Stimulated activated CD4-positive, alpha-beta T cell treated with anti-CD3 and anti-CD28 coated beads, Interleukin-2, amount 100 ng/mL, for 24 hours (primary cell): ENCODE measurements at regions not wholly inside any gene's neighbourhood (a gene's known extent, or its start where the extent isn't known, plus 50 kb on each side); places are given as distances from the start of the nearest gene placed in this dataset.
"Not testable (repeated sequence)": the region's sequence is repeated elsewhere in the genome, so short reads cannot be mapped to it uniquely, and the experiment has no call there.

Source experiments
- DNase-seq, 2 donors: peaks; one replicate each; pipeline ENCODE4 v3.0.0-alpha.2; 2020

DNA sequence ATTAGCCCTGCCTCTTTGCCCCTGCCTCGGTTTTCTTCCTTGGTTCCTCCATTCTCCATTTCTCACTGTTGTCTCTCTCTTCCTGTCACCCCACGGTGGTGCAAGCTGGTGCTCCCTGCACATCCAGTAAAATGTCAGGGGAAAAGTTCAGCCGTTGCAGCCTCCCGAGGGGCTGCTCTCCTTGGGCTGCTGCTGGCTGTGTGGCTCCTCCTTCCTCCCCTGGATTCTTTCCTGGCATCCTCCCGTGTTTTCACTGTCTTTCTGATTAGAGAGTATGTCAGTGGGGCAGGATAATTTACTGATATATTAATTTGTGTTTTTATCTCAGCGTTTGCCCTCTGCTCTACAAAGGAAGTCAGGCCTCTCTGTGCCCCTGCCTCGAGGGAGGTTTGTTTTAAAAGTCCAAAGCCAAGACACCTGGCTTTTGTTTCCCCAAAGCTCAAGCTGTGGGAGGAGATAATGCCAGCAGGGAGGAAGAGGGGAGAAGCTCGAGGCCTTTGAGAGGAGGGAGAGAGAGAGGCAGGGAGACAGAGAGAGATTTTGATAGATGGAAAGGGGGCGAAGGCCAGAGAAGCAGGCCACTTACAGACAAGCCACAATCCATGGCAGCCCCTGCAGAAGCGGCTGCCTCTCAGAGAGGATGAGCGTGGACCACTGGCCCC, 150.3 kb upstream of the NR2F2 start:
- no peak for DNase-seq

DNA sequence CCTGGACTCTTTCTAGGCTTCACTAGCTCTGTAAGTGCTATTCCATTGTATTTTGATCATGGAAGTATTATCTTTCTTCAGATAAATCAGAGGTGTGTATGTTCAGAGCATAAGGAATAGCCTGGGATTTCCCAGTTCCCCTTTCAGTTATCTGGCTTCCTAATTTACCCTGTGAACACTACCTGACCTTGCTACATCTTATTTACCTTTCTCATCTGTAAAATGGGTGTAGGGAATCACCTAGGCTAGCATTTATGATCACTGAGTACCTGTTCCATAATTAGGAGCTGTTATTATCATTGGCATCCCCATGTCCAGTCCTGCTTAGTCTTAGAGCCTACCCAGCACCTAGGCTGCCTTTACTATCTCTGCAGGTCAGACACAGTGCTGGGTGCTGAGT, 149.3 kb upstream of the NR2F2 start:
- DNase-seq, result no peak

DNA sequence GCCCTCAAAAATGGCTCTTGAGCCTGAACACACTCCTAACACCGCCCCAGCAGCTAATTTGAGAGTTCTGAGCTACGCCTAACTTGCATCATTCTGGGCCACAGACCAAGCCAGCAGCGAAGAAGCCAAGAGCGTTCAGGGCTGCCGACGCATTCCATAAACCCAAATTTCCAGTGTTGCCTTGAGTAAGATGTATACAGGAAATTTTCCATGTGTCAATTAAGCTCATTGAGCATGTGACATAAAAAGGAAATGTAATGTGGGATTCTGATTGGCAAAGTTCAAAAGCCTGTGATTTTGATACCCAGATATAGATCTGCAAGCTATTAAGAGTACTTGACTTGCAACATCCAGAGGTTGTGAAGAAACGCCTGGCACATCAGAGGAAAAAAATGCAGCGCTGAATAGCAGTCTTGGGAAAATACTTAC, 148.6 kb upstream of the NR2F2 start:
- DNase-seq, result no peak

DNA sequence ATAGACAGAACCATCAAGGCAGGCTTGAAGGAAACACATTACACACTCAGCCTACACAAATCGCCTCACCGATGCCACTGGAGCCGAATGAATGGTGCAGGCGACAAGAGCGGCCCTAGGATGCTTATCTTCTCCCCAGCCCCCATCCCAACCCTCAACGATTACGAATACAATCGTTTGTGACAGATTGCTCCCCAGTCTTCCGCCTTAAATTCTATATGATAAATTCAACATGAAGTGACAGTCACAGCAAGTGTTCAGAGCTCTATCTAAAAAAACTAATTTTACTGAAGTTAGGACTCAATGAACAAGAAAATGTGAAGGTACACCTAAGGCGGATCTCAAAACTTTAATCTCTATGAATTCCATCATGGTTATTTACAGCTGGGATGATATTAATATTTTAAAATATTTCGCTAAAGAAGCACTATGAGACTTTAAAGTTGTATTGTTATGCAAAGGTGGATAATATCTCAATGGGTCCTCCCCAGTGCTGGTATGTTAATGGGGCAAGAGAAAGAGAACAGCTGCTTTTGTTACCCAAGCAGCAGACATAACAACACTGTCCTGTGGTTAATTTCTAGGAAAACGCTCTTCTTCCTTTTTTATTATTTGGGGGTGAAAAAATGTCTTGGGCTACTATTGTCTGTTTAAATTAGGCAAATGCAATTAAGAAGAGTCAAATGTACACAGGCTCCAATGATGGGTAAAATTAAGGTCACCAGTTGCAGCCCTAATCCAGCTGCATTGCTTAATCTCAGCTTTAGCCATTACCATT, 147.6 kb upstream of the NR2F2 start:
- no peak for DNase-seq

DNA sequence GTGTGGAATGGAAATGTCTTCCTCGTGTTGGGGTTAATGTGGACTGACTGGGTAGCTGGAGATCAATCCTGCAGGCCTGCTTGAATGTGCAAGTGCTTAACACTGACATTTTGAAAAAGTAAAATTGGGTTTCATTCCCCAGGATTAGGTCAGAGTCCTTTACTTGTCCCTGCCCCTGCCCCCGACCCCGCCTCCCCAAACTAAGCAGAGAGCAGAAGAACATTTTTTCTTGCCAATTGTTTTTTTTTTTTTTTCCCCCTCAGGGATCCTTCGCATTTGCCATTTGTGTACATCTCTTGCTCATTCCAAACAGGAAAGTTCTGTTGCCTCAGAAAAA, 147.0 kb upstream of the NR2F2 start:
- DNase-seq, result no peak

DNA sequence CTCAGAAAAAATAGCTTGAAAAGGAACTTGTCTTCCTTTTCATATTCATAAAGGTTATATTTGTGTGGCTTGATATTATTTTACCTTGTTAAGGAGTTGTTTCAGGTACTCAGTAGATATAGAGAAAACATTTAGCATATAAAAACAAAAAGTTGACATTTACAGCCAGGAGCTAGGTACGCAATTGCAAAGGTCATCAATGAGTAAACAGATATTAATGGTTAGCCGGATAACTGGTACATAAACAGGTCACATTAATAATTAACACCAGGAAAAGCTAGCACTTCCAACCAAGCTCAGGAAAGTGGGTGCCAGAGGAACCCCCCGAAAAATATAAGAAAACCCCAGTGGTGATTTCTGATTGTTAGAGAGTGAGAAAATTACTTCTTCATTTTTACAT, 146.6 kb upstream of the NR2F2 start:
- DNase-seq, result no peak

DNA sequence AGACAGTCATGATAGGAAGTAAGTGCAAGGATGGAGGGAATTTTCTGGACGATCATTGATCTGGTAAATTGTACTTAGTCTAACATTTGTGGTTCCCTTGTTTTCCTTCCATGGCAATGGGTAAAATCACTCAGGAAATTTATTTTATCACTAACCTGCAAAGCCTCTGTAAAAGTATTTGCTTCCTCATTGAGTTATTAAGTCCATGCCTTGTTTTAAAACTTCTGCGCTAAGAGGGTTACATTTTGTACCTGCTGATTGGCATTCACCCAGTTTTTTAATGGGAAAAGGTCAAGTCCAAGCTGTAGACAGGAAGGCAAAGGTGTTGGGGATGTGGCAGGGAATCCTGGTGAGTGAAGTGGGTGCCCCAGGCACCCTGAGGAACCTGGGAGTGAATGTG, 146.2 kb upstream of the NR2F2 start:
- no peak for DNase-seq

DNA sequence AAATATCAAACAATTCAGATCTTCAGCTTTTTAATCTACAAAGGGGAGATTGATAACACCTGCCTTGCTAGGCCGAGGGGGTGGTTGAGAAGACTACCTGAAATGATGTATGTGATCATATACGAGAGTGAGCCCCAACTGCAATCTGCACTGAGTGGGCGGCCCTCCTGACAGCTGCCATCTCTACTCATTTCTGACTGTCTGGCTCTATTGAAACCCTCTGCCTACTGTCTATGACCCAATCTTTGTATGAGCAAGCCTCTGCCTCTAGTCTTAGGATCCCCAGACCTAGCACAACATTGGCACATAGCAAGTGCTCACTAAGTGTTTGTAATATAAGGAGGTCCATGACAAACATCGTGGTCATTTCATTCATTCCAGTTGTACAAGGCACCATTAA, 144.4 kb upstream of the NR2F2 start:
- DNase-seq, result no peak

DNA sequence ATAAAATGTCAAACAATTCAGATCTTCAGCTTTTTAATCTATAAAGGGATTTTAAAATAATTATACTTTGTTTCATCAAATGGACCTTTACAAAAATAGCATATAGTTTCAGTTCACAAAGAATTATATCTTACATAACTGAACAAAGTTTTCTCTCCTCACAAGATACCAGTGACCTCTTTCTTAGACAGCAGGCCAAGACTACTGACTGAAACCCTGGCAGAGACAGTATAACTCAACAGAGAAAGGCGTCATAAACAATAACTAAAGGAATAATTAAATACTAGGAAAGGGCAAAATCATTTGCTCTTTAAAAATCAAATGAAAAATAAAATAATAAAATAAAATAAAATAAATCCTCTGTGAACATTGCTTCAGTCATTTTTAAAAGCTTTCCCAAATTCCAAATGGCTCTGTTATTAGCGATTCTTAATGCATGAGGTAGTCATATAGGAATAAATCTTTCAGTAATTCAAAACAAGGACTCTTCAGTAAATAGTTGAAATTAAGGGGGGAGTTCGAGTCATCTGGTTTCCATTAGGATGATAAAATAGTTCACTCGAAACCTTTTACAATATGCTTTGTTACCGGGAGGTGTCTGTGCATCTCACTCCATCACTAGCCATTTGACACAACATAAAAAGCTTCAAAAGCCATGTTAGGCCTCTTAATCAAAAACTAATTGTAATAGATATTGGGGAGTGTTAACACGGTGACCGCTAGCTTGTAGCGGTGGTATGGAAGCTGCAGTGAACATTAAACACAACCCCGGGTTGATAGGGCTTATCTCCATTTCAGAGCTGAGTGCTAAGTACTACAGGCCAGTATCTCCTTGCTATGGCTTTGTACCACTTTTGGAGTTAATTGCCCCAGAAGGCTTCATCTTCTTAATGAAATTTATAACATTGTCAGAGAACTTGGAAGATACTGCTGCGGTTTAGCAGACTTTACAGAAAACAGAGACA, 142.9 kb upstream of the NR2F2 start:
- no peak for DNase-seq

DNA sequence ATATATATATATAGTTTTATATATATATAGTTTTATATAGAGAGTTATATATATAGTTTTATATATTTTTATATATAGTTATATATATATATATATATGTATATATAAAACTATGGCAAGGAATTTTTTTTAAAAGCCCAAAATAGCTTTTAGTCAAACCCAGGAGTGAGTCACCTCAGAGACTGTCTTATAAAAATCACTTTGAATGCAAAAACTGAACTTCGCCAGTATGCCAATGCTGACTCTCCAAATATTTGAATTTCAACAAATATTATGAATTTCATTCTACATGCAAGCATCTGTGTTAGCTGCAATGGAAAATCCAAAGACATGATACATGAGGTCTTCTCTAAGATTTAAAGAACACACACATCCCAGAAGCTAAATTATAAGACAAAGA, 132.8 kb upstream of the NR2F2 start:
- no peak for DNase-seq

DNA sequence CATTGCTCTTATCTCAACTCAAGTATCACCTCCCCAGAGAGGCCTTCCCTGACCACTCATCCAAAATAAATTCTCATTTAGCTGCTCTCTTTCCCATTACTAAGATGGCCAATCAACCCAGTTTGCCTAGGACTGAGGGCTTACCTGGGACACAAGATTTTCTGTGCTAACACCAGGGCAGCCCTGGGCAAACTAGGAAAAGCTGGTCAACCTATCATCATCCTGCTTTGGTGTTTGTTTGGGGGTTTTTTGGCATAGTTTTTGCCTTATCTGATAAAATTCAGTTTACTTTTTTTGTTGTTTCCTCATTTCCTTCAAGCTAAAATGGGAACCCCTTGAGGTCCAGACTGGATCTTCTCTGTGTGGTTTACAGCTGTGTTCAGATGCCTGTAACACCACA, 131.4 kb upstream of the NR2F2 start:
- DNase-seq, result no peak

DNA sequence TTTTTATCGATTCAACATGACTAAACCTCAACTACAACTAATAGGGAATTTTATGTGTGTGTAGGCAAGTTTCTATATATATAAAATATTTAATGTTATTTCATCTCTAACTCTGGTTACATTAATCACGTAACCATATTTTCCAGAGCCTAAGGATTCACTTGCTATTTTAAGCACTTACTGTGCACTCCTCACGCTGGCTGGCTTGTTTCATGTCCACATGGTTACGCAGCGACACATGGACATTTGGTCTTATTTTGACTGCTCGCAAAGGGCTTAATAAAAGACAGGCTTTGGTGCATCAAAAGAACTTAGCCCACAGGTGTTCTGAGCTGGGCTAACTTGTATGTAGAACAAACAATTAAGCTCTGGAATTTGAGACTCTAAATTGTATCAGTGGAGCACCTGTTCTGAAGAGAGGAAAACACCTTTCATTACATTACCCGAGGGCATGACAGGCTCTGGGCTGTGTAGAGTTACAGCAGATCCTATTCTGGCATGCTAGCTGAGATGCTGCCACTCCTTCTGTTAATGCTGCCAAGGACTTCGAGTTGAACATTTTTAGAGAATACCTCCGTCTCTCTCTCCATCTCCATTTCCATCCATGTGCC, 130.0 kb upstream of the NR2F2 start:
- DNase-seq, result no peak

DNA sequence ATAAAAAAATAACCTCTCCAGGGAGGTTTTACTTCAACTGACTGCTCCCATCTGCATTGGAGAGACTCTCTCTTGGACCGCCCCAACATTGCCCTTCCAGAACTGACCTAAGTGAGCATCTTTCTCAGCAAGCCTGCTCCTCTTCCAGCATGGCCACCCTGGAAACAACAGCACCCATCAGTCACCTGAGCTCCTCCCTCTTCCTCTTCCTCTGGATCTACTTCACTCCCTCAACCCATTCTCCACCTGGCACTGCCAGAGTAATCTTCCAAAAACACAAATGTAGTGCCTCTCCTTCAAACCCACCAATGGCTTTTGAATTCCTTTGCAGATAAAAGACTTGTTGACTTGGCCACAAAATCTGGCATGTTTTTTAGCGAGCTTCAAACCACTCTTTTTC, 128.8 kb upstream of the NR2F2 start:
- no peak for DNase-seq

DNA sequence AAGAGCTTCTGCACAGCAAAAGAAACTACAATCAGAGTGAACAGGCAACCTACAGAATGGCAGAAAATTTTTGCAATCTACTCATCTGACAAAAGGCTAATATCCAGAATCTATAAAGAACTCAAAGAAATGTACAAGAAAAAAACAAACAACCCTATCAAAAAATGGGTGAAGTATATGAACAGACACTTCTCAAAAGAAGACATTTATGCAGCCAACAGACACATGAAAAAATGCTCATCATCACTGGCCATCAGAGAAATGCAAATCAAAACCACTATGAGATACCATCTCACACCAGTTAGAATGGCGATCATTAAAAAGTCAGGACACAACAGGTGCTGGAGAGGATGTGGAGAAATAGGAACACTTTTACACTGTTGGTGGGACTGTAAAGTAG, 124.9 kb upstream of the NR2F2 start:
- DNase-seq, result not testable (repeated sequence)

DNA sequence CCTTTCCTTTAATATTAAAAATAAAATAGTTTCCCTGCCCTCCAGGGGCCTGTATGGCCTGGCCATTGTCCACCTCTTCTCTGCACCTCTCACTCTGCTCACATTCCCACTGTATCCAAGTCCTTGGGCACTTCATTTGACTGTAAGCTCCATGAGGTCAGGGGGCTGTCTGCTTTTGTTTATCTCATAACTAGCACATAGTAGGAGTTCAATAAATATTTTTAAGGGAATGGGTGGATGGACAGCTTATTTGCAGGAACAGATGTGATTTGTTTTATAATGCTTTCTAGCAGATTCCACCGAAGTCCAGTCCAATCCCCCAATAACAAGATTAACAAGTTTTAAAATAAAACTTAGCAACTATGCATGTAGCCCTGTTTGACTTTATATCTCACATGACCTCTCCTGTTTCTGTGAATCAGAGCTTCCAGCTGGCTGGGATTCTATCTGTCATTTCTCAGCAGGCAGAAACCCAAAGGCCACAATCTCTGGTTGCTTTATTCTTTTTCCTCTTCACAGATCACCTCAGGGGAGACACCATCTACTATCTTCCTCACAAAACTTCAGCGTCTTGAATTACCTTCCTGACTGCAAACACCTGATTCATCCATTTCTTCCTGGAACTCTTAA, 123.0 kb upstream of the NR2F2 start:
- DNase-seq, result no peak

DNA sequence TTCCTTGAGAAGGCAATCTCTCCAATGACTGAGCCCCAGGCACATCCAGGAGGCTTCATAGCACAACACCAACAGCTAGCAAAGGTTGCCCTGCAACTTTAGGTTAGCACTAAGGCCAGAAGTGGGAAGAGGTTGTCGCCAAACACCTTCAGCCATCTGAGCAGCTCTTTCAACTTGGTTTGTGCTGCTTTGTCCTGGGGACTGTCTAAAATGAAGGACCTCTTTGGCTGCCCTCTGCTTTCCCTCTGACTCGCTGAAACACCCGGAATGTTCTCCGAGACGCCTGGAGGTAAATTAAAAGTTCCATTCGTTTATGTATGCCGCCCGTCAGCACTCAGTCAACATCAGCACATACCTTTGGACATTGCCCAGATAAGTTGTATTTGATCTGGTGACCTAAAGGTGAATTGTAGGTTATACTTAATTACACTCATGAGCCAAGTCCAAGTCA, 121.2 kb upstream of the NR2F2 start:
- DNase-seq, result no peak

DNA sequence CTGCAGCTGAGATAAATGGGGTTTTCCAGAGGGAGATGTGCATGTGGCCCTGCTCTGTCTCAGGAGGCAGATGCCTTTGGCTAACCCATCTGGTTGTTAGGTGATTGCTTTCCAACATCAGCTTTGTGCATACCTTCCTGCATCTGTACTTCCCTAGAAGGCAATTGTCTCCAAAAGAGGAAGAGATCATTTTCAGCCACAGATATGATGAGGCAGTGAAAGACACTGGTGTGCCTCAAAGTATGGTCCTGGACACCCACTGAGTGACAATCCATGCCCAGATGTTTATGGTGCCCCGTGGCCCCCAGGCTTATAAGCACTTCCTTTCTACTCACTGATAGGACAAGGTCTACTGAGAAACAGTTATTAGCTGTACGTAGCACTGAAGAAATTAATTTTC, 117.5 kb upstream of the NR2F2 start:
- DNase-seq, result no peak

DNA sequence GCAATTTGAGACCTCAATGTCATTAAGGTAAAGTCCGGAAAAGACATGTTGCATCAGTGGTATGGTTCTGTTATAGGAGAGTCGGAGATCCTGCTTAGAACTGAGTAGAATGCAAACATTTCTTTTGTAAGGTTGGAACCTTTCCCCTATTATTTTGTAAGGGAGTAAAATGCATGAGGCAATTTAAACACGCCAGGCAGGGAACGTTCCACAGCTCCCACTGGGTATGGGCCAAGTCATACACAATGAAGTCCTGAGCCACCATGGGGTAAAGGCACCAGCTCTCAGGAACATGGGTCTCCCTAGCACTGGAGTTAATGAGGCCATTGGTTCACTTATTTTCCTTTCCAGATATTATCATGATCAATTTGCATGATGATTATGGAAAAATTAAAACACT, 116.6 kb upstream of the NR2F2 start:
- no peak for DNase-seq

DNA sequence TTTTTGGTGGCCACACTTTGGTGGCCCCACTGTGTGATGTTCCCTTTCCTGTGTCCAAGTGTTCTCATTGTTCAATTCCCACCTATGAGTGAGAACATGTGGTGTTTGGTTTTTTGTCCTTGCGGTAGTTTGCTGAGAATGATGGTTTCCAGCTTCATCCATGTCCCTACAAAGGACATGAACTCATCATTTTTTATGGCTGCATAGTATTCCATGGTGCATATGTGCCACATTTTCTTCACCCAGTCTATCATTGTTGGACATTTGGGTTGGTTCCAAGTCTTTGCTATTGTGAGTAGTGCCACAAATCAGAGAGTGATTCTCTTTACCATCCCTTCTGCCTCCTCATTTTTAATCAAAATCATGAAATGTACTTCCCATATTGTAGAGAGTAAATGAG, 114.0 kb upstream of the NR2F2 start:
- DNase-seq, result not testable (repeated sequence)

DNA sequence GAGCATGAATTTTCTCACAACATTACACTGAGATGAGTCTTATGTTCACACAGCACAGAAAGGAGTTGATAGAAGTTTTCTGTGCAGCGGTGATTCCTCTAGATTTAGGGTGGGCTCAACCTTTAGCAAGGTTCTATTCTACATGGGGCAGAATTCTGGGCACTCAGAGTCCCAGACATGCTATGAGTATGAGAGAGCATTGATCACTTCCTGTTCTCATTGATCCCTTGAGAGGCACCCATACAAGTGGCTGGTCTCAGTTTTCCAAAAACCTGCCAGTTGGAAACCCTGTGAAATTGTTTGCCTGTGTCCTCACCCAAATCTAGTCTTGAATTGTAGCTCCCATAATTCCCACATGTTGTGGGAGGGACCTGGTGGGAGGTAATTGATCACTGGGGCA, 112.5 kb upstream of the NR2F2 start:
- DNase-seq, result no peak

DNA sequence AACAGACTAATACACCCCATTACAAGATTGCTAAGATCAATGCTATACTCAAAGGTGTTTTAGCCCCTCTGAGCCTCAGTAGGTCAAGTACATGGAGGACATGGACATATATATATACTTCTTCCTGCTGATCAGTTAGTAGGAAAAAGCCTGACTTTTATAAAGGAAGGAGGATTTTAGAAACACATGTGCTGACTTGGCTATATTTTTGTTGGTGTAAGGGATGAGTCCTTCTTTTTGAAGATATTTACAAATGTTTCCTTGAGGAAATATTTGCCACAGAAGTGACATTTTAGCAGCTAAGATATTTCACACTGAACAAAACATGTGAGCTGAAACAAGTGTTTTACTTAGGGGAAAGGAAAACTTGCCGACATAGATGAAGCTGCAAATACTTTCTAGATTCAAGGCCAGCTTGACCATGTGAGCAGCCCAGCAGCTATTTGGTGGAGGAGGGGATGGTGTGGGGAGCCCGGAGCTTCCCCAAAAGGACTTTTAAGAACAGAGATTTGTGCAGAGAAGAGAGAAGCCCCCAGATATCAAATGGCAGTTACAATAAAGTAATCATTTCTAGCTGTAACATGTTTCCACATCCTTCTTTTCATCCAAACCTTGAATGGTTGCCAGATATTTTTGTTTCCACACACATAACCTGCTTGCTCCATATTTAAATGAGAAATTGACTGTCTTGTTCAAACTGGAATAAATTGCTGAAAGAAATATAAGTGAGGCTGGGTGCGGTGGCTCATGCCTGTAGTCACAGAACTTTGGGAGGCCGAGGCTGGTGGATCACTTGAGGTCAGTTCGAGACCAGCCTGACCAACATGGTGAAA, 111.7 kb upstream of the NR2F2 start:
- no peak for DNase-seq

DNA sequence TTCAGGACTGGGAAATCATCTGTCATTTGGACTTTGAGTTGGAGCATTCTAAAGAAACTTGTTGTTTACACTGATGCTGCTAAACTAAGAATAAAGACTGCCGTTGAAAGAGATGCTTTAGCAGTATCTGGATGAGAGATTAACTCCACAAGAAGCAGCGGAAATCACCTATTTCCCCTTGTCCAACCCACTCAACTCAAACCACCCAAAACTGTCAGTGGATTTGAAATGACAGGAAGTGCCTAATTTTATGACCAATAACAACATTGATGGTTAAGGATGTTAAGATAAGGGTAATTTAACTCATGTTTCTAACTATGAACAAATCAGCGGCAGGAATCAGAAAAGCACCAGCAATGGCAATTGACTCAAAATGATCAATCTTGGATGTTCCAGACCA, 110.8 kb upstream of the NR2F2 start:
- no peak for DNase-seq
